Type B pancreatic cell (in vitro differentiated cells): ENCODE measurements at regions not wholly inside any gene's neighbourhood (a gene's known extent, or its start where the extent isn't known, plus 50 kb on each side); places are given as distances from the start of the nearest gene placed in this dataset.

Experiments used
- DNase-seq: peaks from one replicate; pipeline ENCODE4 v3.0.0; 2021; ENCODE audit warnings: mixed read lengths; ENCODE audit not compliant: unreplicated experiment; ENCODE audit errors: extremely low spot score
- H3K27ac Mint-ChIP-seq: 2 replicates; pipeline ENCODE4 v1.8.0; 2021; ENCODE audit warnings: mild to moderate bottlenecking, mixed read lengths
- H3K27me3 Mint-ChIP-seq: 2 replicates; pipeline ENCODE4 v1.8.0; 2021; ENCODE audit warnings: mixed read lengths
- H3K36me3 Mint-ChIP-seq: 2 replicates; pipeline ENCODE4 v1.8.0; 2021; ENCODE audit warnings: mixed read lengths
- H3K4me1 Mint-ChIP-seq: one replicate; pipeline ENCODE4 v1.8.0; 2021; ENCODE audit warnings: mixed read lengths; ENCODE audit not compliant: unreplicated experiment
- H3K4me3 Mint-ChIP-seq: 2 replicates; pipeline ENCODE4 v1.8.0; 2021; ENCODE audit warnings: mild to moderate bottlenecking, mixed read lengths
- H3K9me3 Mint-ChIP-seq: 2 replicates; pipeline ENCODE4 v1.8.0; 2021; ENCODE audit warnings: mixed read lengths
- CTCF ChIP-seq: fragments of 200-600 bp; sonication (generic); conservative IDR thresholded peaks from 2 replicates; pipeline ENCODE4 v1.5.0; 2021; ENCODE audit warnings: antibody characterized with exemption, mild to moderate bottlenecking

GRCh38 chr22:27156821-27157489, 499.6 kb downstream of the MIAT start:
- peaks cover 4% of the 10 kb centered on the region for H3K9me3 Mint-ChIP-seq
- H3K4me1 Mint-ChIP-seq: peaks cover 14% of the 10 kb centered on the region
- TF ChIP-seq CTCF: no peak
- H3K27me3 Mint-ChIP-seq: peaks cover 12% of the 10 kb centered on the region
- DNase-seq: no peak
- H3K36me3 Mint-ChIP-seq: no peaks in the 10 kb centered on the region
- H3K27ac Mint-ChIP-seq: no peak overlapping the region
- H3K4me3 Mint-ChIP-seq: no peak overlapping the region

GRCh38 chr22:27157666-27158370, 500.4 kb downstream of the MIAT start:
- peaks cover under 1% of the 10 kb centered on the region for H3K9me3 Mint-ChIP-seq
- no peak overlapping the region for H3K27ac Mint-ChIP-seq
- H3K4me3 Mint-ChIP-seq: no peak overlapping the region
- DNase-seq: no peak
- H3K27me3 Mint-ChIP-seq: peaks cover 20% of the 10 kb centered on the region
- TF ChIP-seq CTCF: no peak
- no peaks in the 10 kb centered on the region for H3K36me3 Mint-ChIP-seq
- peaks cover 14% of the 10 kb centered on the region for H3K4me1 Mint-ChIP-seq

GRCh38 chr22:27159016-27159415, 501.6 kb downstream of the MIAT start:
- no peak overlapping the region for H3K27ac Mint-ChIP-seq
- no peak for TF ChIP-seq CTCF
- H3K4me1 Mint-ChIP-seq: peaks cover 14% of the 10 kb centered on the region
- no peaks in the 10 kb centered on the region for H3K9me3 Mint-ChIP-seq
- H3K27me3 Mint-ChIP-seq: peaks cover 29% of the 10 kb centered on the region
- no peak overlapping the region for H3K4me3 Mint-ChIP-seq
- no peak for DNase-seq
- no peaks in the 10 kb centered on the region for H3K36me3 Mint-ChIP-seq

GRCh38 chr22:27159716-27160295, 502.4 kb downstream of the MIAT start:
- no peak for TF ChIP-seq CTCF
- no peak for DNase-seq
- Mint-ChIP-seq H3K27me3 (peaks cover 31% of the 10 kb centered on the region), H3K4me3 (no peak overlapping the region), H3K4me1 (peaks cover 14% of the 10 kb centered on the region), H3K36me3 (no peaks in the 10 kb centered on the region), H3K27ac (no peak overlapping the region), H3K9me3 (no peaks in the 10 kb centered on the region)

GRCh38 chr22:27163162-27164137, 506.1 kb downstream of the MIAT start:
- no peak overlapping the region for H3K4me3 Mint-ChIP-seq

More at GRCh38 chr22:27163162-27164137, 506.1 kb downstream of the MIAT start:
- no peak for TF ChIP-seq CTCF
- H3K4me1 Mint-ChIP-seq: peaks cover 10% of the 10 kb centered on the region
- H3K27ac Mint-ChIP-seq: no peak overlapping the region
- H3K9me3 Mint-ChIP-seq: no peaks in the 10 kb centered on the region
- peaks cover 37% of the 10 kb centered on the region for H3K27me3 Mint-ChIP-seq
- no peak for DNase-seq
- no peaks in the 10 kb centered on the region for H3K36me3 Mint-ChIP-seq
